Uterus (tissue), 3 donors: ENCODE measurements at regions not wholly inside any gene's neighbourhood (a gene's known extent, or its start where the extent isn't known, plus 50 kb on each side); places are given as distances from the start of the nearest gene placed in this dataset.

Experiments used
- DNase-seq, 2 donors: peaks; one replicate each; pipeline ENCODE4 v3.0.0-alpha.2; 2019 to 2020
- H3K27ac ChIP-seq, 2 donors: fragments of 200-600 bp; sonication (generic); 1 replicate in 1 of 2; 2 replicates in 1 of 2; pipeline ENCODE4 v1.5.1; 2016 to 2018
- H3K27me3 ChIP-seq, 2 donors: fragments of 200-600 bp; sonication (generic); one replicate each; pipeline ENCODE4 v1.5.1; 2018 to 2019; ENCODE audit warnings: control low read depth in 1 of 2
- H3K36me3 ChIP-seq, 2 donors: fragments of 200-600 bp; sonication (generic); one replicate each; pipeline ENCODE4 v1.5.1; 2019; ENCODE audit warnings: control low read depth in 1 of 2
- H3K4me1 ChIP-seq, 2 donors: fragments of 200-600 bp; sonication (generic); one replicate each; pipeline ENCODE4 v1.5.1; 2018 to 2019; ENCODE audit warnings: control low read depth in 1 of 2
- H3K4me3 ChIP-seq, 2 donors: fragments of 200-600 bp; sonication (generic); 1 replicate in 1 of 2; 2 replicates in 1 of 2; pipeline ENCODE4 v1.5.1; 2018 to 2019; ENCODE audit warnings: mild to moderate bottlenecking in 1 of 2
- H3K9me3 ChIP-seq, 2 donors: fragments of 200-600 bp; sonication (generic); one replicate each; pipeline ENCODE4 v1.5.1; 2019; ENCODE audit warnings: control low read depth in 1 of 2
- CTCF ChIP-seq, 4 experiments: fragments of 200-600 bp in 2 of 4; fragments of 450-650 bp in 2 of 4; sonication (generic) in 2 of 4; IDR thresholded peaks; one replicate each; pipeline ENCODE4 v1.5.1; 2016 to 2019; ENCODE audit warnings: antibody characterized with exemption in 4 of 4, mild to moderate bottlenecking in 2 of 4, moderate library complexity in 1 of 4
- POLR2A ChIP-seq, 2 donors: fragments of 450-650 bp; IDR thresholded peaks; one replicate each; pipeline ENCODE4 v1.6.1; 2016; ENCODE audit warnings: antibody characterized with exemption in 2 of 2, mild to moderate bottlenecking in 1 of 2, moderate library complexity in 1 of 2
- intact Hi-C: fragments of 100-400 bp; cut with DNase I; formaldehyde crosslinking; loops from one replicate; pipeline ENCODE4 v1.15.1; 2023; ENCODE audit warnings: low total_unique reads
- donor health status: DM: yes; HTN: yes; CAD: no.

GRCh38 chr4:144374065-144374464 is 233.5 kb upstream of the GYPA start:
- H3K27me3 ChIP-seq, result no peaks in the 10 kb centered on the region
- no peaks in the 10 kb centered on the region for H3K4me1 ChIP-seq
- intact Hi-C loops, result no loop called here
- no peak overlapping the region for H3K27ac ChIP-seq
- H3K9me3 ChIP-seq, result no peaks in the 10 kb centered on the region
- H3K4me3 ChIP-seq, result no peak overlapping the region
- H3K36me3 ChIP-seq, result no peaks in the 10 kb centered on the region
- TF ChIP-seq POLR2A (IDR thresholded peaks at IDR 0.05), result no peak
- TF ChIP-seq CTCF (IDR thresholded peaks at IDR 0.05), result no peak
- no peak for DNase-seq

GRCh38 chr4:144376866-144377265 is 236.3 kb upstream of the GYPA start:
- TF ChIP-seq CTCF (IDR thresholded peaks at IDR 0.05) (no peak), POLR2A (IDR thresholded peaks at IDR 0.05) (no peak)
- no peak for DNase-seq
- no peaks in the 10 kb centered on the region for H3K9me3 ChIP-seq
- no peak overlapping the region for H3K27ac ChIP-seq
- intact Hi-C loops, result no loop called here
- no peaks in the 10 kb centered on the region for H3K27me3 ChIP-seq
- no peaks in the 10 kb centered on the region for H3K36me3 ChIP-seq
- no peaks in the 10 kb centered on the region for H3K4me1 ChIP-seq
- no peak overlapping the region for H3K4me3 ChIP-seq

- H3K4me3 ChIP-seq, result no peak overlapping the region
- H3K36me3 ChIP-seq, result no peaks in the 10 kb centered on the region
- intact Hi-C loops, result no loop called here
- no peak for TF ChIP-seq POLR2A (IDR thresholded peaks at IDR 0.05)
- no peak for TF ChIP-seq CTCF (IDR thresholded peaks at IDR 0.05)
- H3K9me3 ChIP-seq, result peaks cover 0 to 3% of the 10 kb centered on the region in 2 donors
- no peak for DNase-seq
- H3K27me3 ChIP-seq, result no peaks in the 10 kb centered on the region
- H3K27ac ChIP-seq, result no peak overlapping the region
- no peaks in the 10 kb centered on the region for H3K4me1 ChIP-seq
These were observed 243.9 kb upstream of the GYPA start for GRCh38 chr4:144384408-144384807.

- peak in 1 of 2 donors; percentile 38 for DNase-seq
These were observed 246.0 kb upstream of the HHIP start for GRCh38 chr4:144399927-144400326.

GRCh38 chr4:144402176-144402575 is 243.8 kb upstream of the HHIP start:
- no peaks in the 10 kb centered on the region for H3K4me1 ChIP-seq
- H3K27me3 ChIP-seq, result no peaks in the 10 kb centered on the region
- TF ChIP-seq CTCF (IDR thresholded peaks at IDR 0.05), result no peak
- TF ChIP-seq POLR2A (IDR thresholded peaks at IDR 0.05), result no peak
- DNase-seq, result no peak
- intact Hi-C loops, result no loop called here
- no peak overlapping the region for H3K4me3 ChIP-seq
- no peaks in the 10 kb centered on the region for H3K36me3 ChIP-seq
- no peak overlapping the region for H3K27ac ChIP-seq
- no peaks in the 10 kb centered on the region for H3K9me3 ChIP-seq

More at GRCh38 chr4:144399927-144400326, 246.0 kb upstream of the HHIP start:
- intact Hi-C loops, result no loop called here
- no peak overlapping the region for H3K4me3 ChIP-seq
- TF ChIP-seq CTCF (IDR thresholded peaks at IDR 0.05) (no peak), POLR2A (IDR thresholded peaks at IDR 0.05) (no peak)
- no peaks in the 10 kb centered on the region for H3K36me3 ChIP-seq
- H3K4me1 ChIP-seq, result no peaks in the 10 kb centered on the region
- no peak overlapping the region for H3K27ac ChIP-seq
- H3K9me3 ChIP-seq, result no peaks in the 10 kb centered on the region
- H3K27me3 ChIP-seq, result no peaks in the 10 kb centered on the region
